Adipocyte (in vitro differentiated cells): ENCODE measurements at regions not wholly inside any gene's neighbourhood (a gene's known extent, or its start where the extent isn't known, plus 50 kb on each side); places are given as distances from the start of the nearest gene placed in this dataset.
"Not testable (repeated sequence)": the region's sequence is repeated elsewhere in the genome, so short reads cannot be mapped to it uniquely, and the experiment has no call there.

Experiments
- DNase-seq: peaks from one replicate; pipeline ENCODE4 v3.0.0-alpha.2; 2015; ENCODE audit warnings: low read depth
- H3K27me3 ChIP-seq: replicated peaks from 2 replicates; pipeline ENCODE4 v1.7.0; 2013; ENCODE audit warnings: mild to moderate bottlenecking, low read length, moderate library complexity; ENCODE audit not compliant: control insufficient read depth, insufficient read depth
- H3K36me3 ChIP-seq: 2 replicates; pipeline ENCODE4 v1.7.0; 2013; ENCODE audit warnings: low read length, mild to moderate bottlenecking, moderate library complexity; ENCODE audit not compliant: control insufficient read depth, insufficient read depth, severe bottlenecking
- H3K4me1 ChIP-seq: 2 replicates; pipeline ENCODE4 v1.7.0; 2013; ENCODE audit warnings: mild to moderate bottlenecking, low read length, moderate library complexity; ENCODE audit not compliant: control insufficient read depth, insufficient read depth
- H3K4me3 ChIP-seq: 2 replicates; pipeline ENCODE4 v1.7.0; 2013; ENCODE audit warnings: mild to moderate bottlenecking, low read length, moderate library complexity
- H3K9ac ChIP-seq: 2 replicates; pipeline ENCODE4 v1.7.0; 2013; ENCODE audit warnings: mild to moderate bottlenecking, low read length, moderate library complexity
- H3K9me3 ChIP-seq: 2 replicates; pipeline ENCODE4 v1.7.0; 2013; ENCODE audit warnings: mild to moderate bottlenecking, low read length, moderate library complexity; ENCODE audit not compliant: control insufficient read depth

DNA sequence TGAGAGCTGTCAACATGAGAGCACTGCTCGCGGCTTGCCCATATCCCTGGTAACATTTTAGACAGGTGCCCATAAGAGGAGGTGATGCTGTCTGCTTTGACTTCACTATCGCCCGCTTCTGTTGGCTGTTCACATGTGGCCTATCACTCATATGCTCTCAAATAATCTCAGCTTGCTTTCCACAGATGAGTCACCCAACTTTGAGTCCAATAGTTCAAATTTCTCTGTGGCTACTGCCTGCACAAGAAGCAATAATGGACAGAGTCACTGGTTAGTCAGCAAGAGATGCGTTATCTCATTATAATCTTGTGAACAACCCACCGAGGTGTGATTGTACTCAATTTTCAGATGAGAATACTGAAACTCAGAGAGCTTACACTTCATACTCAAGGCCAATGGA is 1714.1 kb downstream of the LRRC4C start:
- DNase-seq: no peak
- no peaks in the 10 kb centered on the region for H3K4me1 ChIP-seq
- no peak overlapping the region for H3K9ac ChIP-seq
- no peaks in the 10 kb centered on the region for H3K36me3 ChIP-seq
- no peaks in the 10 kb centered on the region for H3K27me3 ChIP-seq
- no peaks in the 10 kb centered on the region for H3K9me3 ChIP-seq
- no peak overlapping the region for H3K4me3 ChIP-seq

DNA sequence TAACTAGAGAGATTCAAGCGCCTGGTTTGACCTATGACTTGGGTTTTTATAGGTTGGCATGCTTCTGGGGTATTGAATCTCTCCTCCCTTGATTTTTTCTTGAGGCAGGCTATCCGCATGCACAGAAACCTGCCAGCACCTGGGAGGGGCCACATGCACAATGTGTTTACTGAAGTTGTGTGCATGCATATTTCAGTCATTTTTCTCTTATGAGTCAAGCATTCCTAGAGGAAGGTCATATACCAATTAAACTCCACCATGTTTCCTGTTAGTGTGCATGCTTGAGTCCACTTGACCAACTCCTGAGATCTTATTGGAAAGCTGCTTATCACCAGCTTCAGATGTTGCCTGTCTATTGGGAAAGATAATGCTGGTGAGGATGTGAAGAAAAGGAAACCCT is 1718.4 kb downstream of the LRRC4C start:
- no peak for DNase-seq
- Histone ChIP-seq H3K9ac (no peak overlapping the region), H3K4me3 (no peak overlapping the region), H3K36me3 (no peaks in the 10 kb centered on the region), H3K9me3 (no peaks in the 10 kb centered on the region), H3K27me3 (no peaks in the 10 kb centered on the region), H3K4me1 (no peaks in the 10 kb centered on the region)

DNA sequence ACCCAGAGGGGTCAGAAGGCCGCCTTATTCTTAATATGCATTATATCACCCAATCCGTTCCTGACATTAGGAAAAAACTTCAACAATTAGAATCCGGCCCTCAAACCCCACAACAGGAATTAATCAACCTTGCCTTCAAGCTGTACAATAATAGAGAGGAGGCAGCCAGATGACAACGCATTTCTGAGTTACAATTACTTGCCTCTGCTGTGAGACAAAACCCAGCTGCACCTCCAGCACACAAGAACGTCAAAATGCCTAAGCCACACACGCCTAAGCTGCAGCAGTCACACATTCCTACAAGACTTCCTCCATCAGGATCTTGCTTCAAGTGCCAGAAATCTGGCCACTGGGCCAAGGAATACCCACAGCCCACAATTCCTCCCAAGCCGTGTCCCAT is 1723.1 kb downstream of the LRRC4C start:
- H3K36me3 ChIP-seq, H3K27me3 ChIP-seq, H3K4me3 ChIP-seq, H3K4me1 ChIP-seq, DNase-seq, H3K9ac ChIP-seq, H3K9me3 ChIP-seq: not testable (repeated sequence)

- Histone ChIP-seq H3K9me3 (no peaks in the 10 kb centered on the region), H3K27me3 (no peaks in the 10 kb centered on the region), H3K4me3 (no peak overlapping the region), H3K9ac (no peak overlapping the region), H3K4me1 (no peaks in the 10 kb centered on the region), H3K36me3 (no peaks in the 10 kb centered on the region)
- no peak for DNase-seq
Observed at GRCh38 chr11:39732001-39732400, 1727.5 kb downstream of the LRRC4C start.

GRCh38 chr11:39725081-39725480 is 1734.4 kb downstream of the LRRC4C start:
- Histone ChIP-seq H3K9me3 (no peaks in the 10 kb centered on the region), H3K27me3 (no peaks in the 10 kb centered on the region), H3K9ac (no peak overlapping the region), H3K4me3 (no peak overlapping the region), H3K4me1 (no peaks in the 10 kb centered on the region), H3K36me3 (no peaks in the 10 kb centered on the region)
- DNase-seq: no peak

DNA sequence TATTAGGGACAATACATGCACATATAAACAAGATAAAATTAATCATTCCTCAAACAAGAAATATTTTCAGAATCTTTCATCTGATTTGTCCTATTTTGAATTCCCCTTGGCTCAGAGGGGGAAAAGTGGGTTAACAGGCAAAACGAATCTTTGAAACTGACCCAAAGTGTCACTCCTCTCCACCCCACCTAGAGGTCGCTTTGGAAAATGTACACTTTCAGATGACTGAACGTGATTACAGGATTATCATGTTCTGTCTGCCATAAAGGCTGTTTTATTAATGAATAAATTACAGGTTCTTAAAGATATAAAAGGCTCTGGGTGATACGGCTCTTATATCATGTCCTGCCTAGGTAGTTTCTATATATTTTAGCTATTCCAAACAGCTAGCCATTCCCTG is 1735.0 kb downstream of the LRRC4C start:
- Histone ChIP-seq H3K36me3 (no peaks in the 10 kb centered on the region), H3K9ac (no peak overlapping the region), H3K9me3 (no peaks in the 10 kb centered on the region), H3K4me1 (no peaks in the 10 kb centered on the region), H3K27me3 (no peaks in the 10 kb centered on the region), H3K4me3 (no peak overlapping the region)
- DNase-seq: no peak

GRCh38 chr11:39712581-39712980 is 1746.9 kb downstream of the LRRC4C start:
- Histone ChIP-seq H3K36me3 (no peaks in the 10 kb centered on the region), H3K4me3 (no peak overlapping the region), H3K9me3 (no peaks in the 10 kb centered on the region), H3K9ac (no peak overlapping the region), H3K4me1 (no peaks in the 10 kb centered on the region), H3K27me3 (no peaks in the 10 kb centered on the region)
- no peak for DNase-seq

DNA sequence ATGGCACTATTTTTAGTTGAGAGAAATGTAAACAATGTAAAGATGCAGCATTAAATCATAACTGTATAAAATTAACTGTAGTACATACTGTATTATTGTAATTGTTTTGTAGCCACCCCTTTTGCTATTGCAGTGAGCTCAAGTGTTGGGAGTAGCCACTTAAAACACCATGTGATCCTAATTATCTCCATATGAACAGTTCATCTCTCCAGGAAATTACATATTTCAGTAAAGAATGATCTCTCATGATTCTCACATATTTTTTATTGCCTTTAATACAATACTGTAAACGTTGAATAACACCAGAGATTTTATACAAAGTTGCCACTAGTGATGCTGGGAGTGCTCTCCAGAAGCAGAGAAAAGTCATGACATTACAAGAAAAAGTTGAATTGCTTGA is 1768.6 kb downstream of the LRRC4C start:
- H3K36me3 ChIP-seq: no peaks in the 10 kb centered on the region
- H3K4me1 ChIP-seq: no peaks in the 10 kb centered on the region
- no peak overlapping the region for H3K4me3 ChIP-seq
- DNase-seq: no peak
- no peak overlapping the region for H3K9ac ChIP-seq
- H3K27me3 ChIP-seq: no peaks in the 10 kb centered on the region
- peaks cover 15% of the 10 kb centered on the region for H3K9me3 ChIP-seq

DNA sequence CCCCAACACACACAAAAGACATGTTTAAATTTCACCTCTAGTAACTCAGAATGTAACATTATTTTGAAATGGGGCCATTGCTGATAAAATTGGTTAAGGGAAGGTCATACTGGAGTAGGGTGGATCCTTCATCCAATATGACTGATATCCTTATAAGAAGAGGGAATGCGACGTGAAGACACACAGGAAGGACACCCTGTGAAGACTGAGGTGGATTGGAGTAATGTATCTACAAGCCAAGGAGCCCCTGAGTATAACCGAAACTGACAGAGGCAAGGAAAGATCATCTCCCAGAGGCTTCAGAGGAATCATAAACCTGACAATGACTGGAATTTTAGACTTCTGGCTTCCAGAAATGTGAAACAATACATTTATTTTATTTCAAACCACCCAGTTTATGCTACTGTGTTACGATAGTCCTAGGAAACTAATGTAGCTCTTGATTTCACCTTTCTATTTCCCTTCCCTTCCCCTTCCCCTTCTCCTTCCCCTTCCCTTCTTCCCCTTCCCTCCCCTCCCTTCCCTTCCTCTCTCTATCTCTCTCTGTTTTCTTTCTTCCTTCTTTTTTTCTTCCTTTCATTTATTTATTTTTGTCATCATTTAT is 1775.4 kb downstream of the LRRC4C start:
- Histone ChIP-seq H3K27me3 (no peaks in the 10 kb centered on the region), H3K4me3 (no peak overlapping the region), H3K9me3 (no peaks in the 10 kb centered on the region), H3K36me3 (no peaks in the 10 kb centered on the region), H3K4me1 (no peaks in the 10 kb centered on the region), H3K9ac (no peak overlapping the region)
- no peak for DNase-seq

- Histone ChIP-seq H3K27me3 (no peaks in the 10 kb centered on the region), H3K9me3 (no peaks in the 10 kb centered on the region), H3K36me3 (no peaks in the 10 kb centered on the region)
Observed at GRCh38 chr11:39683288-39683950, 1776.0 kb downstream of the LRRC4C start.

DNA sequence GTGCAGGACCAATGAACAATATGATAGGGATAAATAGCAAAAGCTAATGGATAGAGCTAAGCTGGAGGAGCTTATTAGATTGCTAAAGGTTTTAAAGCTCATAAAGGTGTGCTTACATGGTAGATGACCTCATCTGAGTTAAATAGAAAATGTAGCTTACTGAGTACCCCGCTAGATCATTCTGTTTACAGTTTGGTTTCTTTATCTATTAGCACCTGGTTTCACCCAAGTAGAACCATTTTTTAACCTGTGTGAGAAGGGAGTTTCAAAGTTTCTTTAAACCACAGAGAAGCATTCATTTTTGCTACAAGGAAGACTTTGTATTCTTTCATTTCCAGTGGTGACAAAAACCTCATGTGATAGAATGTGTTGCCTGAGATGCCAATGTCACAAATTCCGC is 1778.0 kb downstream of the LRRC4C start:
- Histone ChIP-seq H3K9me3 (no peaks in the 10 kb centered on the region), H3K9ac (no peak overlapping the region), H3K27me3 (no peaks in the 10 kb centered on the region), H3K4me3 (no peak overlapping the region), H3K36me3 (no peaks in the 10 kb centered on the region), H3K4me1 (no peaks in the 10 kb centered on the region)
- no peak for DNase-seq

More at GRCh38 chr11:39683288-39683950, 1776.0 kb downstream of the LRRC4C start:
- Histone ChIP-seq H3K4me1 (no peaks in the 10 kb centered on the region), H3K9ac (no peak overlapping the region), H3K4me3 (no peak overlapping the region)
- DNase-seq: no peak

- DNase-seq: no peak
- Histone ChIP-seq H3K36me3 (no peaks in the 10 kb centered on the region), H3K4me1 (no peaks in the 10 kb centered on the region), H3K9me3 (no peaks in the 10 kb centered on the region), H3K4me3 (no peak overlapping the region), H3K27me3 (no peaks in the 10 kb centered on the region), H3K9ac (no peak overlapping the region)
Observed at GRCh38 chr11:39678996-39679395, 1780.5 kb downstream of the LRRC4C start.
